ENCODE measurements at regions not wholly inside any gene's neighbourhood (a gene's known extent, or its start where the extent isn't known, plus 50 kb on each side); places are given as distances from the start of the nearest gene placed in this dataset.

- TF ChIP-seq NFIC (IDR thresholded peaks at IDR 0.05; ENCODE audit: borderline replicate concordance) (no peak), TEAD4 (IDR thresholded peaks at IDR 0.05; ENCODE audit: borderline replicate concordance, insufficient read depth) (no peak), MAX (IDR thresholded peaks at IDR 0.05; ENCODE audit: low read depth) (no peak), GABPA (IDR thresholded peaks at IDR 0.05; ENCODE audit: low read depth) (no peak), YY1 (IDR thresholded peaks at IDR 0.05; ENCODE audit: low read depth) (no peak), RCOR1 (IDR thresholded peaks at IDR 0.05; ENCODE audit: low read length) (no peak), ELF1 (IDR thresholded peaks at IDR 0.05) (no peak), CHD2 (IDR thresholded peaks at IDR 0.05; ENCODE audit: low read length, partially characterized antibody) (no peak), SIN3A (IDR thresholded peaks at IDR 0.05; ENCODE audit: borderline replicate concordance, low read depth, low read length) (no peak), FOXJ3 (CRISPR knock-in tag; IDR thresholded peaks at IDR 0.05) (no peak), FOXM1 (IDR thresholded peaks at IDR 0.05; ENCODE audit: low read depth) (no peak), TAF1 (IDR thresholded peaks at IDR 0.05; ENCODE audit: borderline replicate concordance, low read depth, low read length) (no peak), RFX5 (IDR thresholded peaks at IDR 0.05; ENCODE audit: low read length) (no peak), IRF3 (IDR thresholded peaks at IDR 0.05; ENCODE audit: low read depth, low read length) (no peak), MXI1 (IDR thresholded peaks at IDR 0.05; ENCODE audit: low read depth, low read length) (no peak)
- ChIA-PET CTCF (no interaction called here), POLR2A (no interaction called here)
- Histone ChIP-seq H3K36me3 (replicated peaks in 1 of 2; ENCODE audit: control insufficient read depth in 1 of 2, insufficient read depth in 2 of 2, low read length in 1 of 2) (no peaks in the 10 kb centered on the region), H2AFZ (ENCODE audit: low read depth) (no peak overlapping the region), H3K79me2 (ENCODE audit: insufficient read depth) (no peaks in the 10 kb centered on the region), H3K27ac (ENCODE audit: low read depth in 2 of 2, low read length in 1 of 2) (no peak overlapping the region), H3K4me2 (no peak overlapping the region), H3K9me2 (no peaks in the 10 kb centered on the region), H3K9me3 (no peaks in the 10 kb centered on the region), H3K9ac (no peak overlapping the region), H3K4me1 (ENCODE audit: control insufficient read depth in 1 of 2, insufficient read depth in 2 of 2, low read depth in 1 of 2, low read length in 1 of 2) (0 out of 4 replicates have a peak, but pooled peaks cover 0 to 8% of the 10 kb centered on the region in 2 experiments), H3F3A (replicated peaks; ENCODE audit: insufficient read depth) (no peaks in the 10 kb centered on the region), H3K4me3 (ENCODE audit: low read depth in 2 of 2, low read length in 1 of 2) (no peak overlapping the region), H3K27me3 (ENCODE audit: insufficient read depth) (no peaks in the 10 kb centered on the region), H4K20me1 (ENCODE audit: insufficient read depth) (no peaks in the 10 kb centered on the region)
- no peak for DNase-seq
- 11% methylated on average over 4 of the region's 4 CpGs for WGBS (ENCODE audit: low lambda C conversion rate)
These were observed 60.0 kb upstream of the CDH6 start for GRCh38 chr5:31133488-31133887.

DNA sequence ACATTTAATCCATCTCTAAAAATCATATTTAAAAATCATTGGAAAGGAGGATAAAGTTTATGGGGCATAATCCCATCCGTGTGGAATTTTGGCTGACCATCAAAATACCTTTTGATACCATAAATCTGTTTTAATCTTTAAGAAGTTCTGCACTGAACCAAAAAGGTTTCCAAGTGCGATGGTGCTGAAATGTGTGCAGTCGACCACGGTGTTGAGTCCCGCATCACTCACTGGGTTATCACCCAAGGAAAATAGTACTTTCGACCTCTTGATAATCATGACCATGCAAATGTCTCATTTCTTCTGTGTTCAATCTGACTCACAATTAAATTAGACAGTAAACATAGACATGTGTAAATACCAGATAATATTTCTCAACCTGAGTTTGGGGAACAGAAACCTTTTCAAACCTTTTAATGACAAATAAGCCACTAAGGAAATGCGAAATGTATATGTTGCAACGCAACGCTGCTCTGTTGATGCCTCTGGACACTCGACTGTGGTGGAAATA lies 62.0 kb upstream of the CDH6 start:
- ChIA-PET CTCF (no interaction called here), POLR2A (no interaction called here)
- Histone ChIP-seq H3K4me1 (ENCODE audit: control insufficient read depth in 1 of 2, insufficient read depth in 2 of 2, low read depth in 1 of 2, low read length in 1 of 2) (0 out of 4 replicates have a peak, but pooled peaks cover 0 to 8% of the 10 kb centered on the region in 2 experiments), H3K27ac (ENCODE audit: low read depth in 2 of 2, low read length in 1 of 2) (no peak overlapping the region), H2AFZ (ENCODE audit: low read depth) (no peak overlapping the region), H3K4me3 (ENCODE audit: low read depth in 2 of 2, low read length in 1 of 2) (no peak overlapping the region), H3K9me3 (no peaks in the 10 kb centered on the region), H3K9ac (no peak overlapping the region), H3F3A (replicated peaks; ENCODE audit: insufficient read depth) (no peaks in the 10 kb centered on the region), H4K20me1 (ENCODE audit: insufficient read depth) (no peaks in the 10 kb centered on the region), H3K36me3 (replicated peaks in 1 of 2; ENCODE audit: control insufficient read depth in 1 of 2, insufficient read depth in 2 of 2, low read length in 1 of 2) (no peaks in the 10 kb centered on the region), H3K79me2 (ENCODE audit: insufficient read depth) (no peaks in the 10 kb centered on the region), H3K27me3 (ENCODE audit: insufficient read depth) (no peaks in the 10 kb centered on the region), H3K9me2 (no peaks in the 10 kb centered on the region), H3K4me2 (no peak overlapping the region)
- no peak for DNase-seq
- TF ChIP-seq ZBTB33 (IDR thresholded peaks at IDR 0.05; ENCODE audit: borderline replicate concordance, low read depth) (no peak), RFX5 (IDR thresholded peaks at IDR 0.05; ENCODE audit: low read length) (no peak), SIN3A (IDR thresholded peaks at IDR 0.05; ENCODE audit: borderline replicate concordance, low read depth, low read length) (no peak), EP300 (IDR thresholded peaks at IDR 0.05; ENCODE audit: borderline replicate concordance in 1 of 2, low read depth in 1 of 2, low read length in 1 of 2) (no peak), NFIC (IDR thresholded peaks at IDR 0.05; ENCODE audit: borderline replicate concordance) (no peak), FOXJ3 (CRISPR knock-in tag; IDR thresholded peaks at IDR 0.05) (no peak), GABPA (IDR thresholded peaks at IDR 0.05; ENCODE audit: low read depth) (no peak), MAX (IDR thresholded peaks at IDR 0.05; ENCODE audit: low read depth) (no peak), POLR2AphosphoS5 (IDR thresholded peaks at IDR 0.05; ENCODE audit: low read depth, low read length) (no peak), CHD2 (IDR thresholded peaks at IDR 0.05; ENCODE audit: low read length, partially characterized antibody) (no peak)
- TF ChIP-seq, protein P1, sequence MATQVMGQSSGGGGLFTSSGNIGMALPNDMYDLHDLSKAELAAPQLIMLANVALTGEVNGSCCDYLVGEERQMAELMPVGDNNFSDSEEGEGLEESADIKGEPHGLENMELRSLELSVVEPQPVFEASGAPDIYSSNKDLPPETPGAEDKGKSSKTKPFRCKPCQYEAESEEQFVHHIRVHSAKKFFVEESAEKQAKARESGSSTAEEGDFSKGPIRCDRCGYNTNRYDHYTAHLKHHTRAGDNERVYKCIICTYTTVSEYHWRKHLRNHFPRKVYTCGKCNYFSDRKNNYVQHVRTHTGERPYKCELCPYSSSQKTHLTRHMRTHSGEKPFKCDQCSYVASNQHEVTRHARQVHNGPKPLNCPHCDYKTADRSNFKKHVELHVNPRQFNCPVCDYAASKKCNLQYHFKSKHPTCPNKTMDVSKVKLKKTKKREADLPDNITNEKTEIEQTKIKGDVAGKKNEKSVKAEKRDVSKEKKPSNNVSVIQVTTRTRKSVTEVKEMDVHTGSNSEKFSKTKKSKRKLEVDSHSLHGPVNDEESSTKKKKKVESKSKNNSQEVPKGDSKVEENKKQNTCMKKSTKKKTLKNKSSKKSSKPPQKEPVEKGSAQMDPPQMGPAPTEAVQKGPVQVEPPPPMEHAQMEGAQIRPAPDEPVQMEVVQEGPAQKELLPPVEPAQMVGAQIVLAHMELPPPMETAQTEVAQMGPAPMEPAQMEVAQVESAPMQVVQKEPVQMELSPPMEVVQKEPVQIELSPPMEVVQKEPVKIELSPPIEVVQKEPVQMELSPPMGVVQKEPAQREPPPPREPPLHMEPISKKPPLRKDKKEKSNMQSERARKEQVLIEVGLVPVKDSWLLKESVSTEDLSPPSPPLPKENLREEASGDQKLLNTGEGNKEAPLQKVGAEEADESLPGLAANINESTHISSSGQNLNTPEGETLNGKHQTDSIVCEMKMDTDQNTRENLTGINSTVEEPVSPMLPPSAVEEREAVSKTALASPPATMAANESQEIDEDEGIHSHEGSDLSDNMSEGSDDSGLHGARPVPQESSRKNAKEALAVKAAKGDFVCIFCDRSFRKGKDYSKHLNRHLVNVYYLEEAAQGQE (IDR thresholded peaks at IDR 0.05; ENCODE audit: low read depth, low read length), result no peak
- WGBS (ENCODE audit: low lambda C conversion rate), result 35% methylated on average over 10 of the region's 10 CpGs

Measured in SK-N-SH (cell line).